Mesendoderm (in vitro differentiated cells): ENCODE measurements at regions not wholly inside any gene's neighbourhood (a gene's known extent, or its start where the extent isn't known, plus 50 kb on each side); places are given as distances from the start of the nearest gene placed in this dataset.

ENCODE experiments used
- DNase-seq: peaks from one replicate; pipeline ENCODE4 v3.0.0; 2013
- H2AK5ac ChIP-seq: 2 replicates; pipeline ENCODE4 v1.6.1; 2013; ENCODE audit warnings: low read length, inconsistent platforms
- H2BK120ac ChIP-seq: 2 replicates; pipeline ENCODE4 v1.6.1; 2013; ENCODE audit warnings: low read depth, mild to moderate bottlenecking, low read length, moderate library complexity, mixed read lengths
- H2BK15ac ChIP-seq: replicated peaks from 2 replicates; pipeline ENCODE4 v1.6.1; 2013; ENCODE audit warnings: low read depth, mild to moderate bottlenecking, moderate library complexity
- H2BK5ac ChIP-seq: 2 replicates; pipeline ENCODE4 v1.6.1; 2013; ENCODE audit warnings: low read length, inconsistent platforms
- H3K18ac ChIP-seq: 2 replicates; pipeline ENCODE4 v1.6.1; 2013; ENCODE audit warnings: mild to moderate bottlenecking, low read length, mixed read lengths
- H3K23ac ChIP-seq: one replicate; pipeline ENCODE4 v1.6.1; 2013; ENCODE audit warnings: low read length
- H3K27ac ChIP-seq: 2 replicates; pipeline ENCODE4 v1.5.1; 2013; ENCODE audit warnings: low read depth, mild to moderate bottlenecking, inconsistent platforms, low read length, moderate library complexity
- H3K27me3 ChIP-seq: 2 replicates; pipeline ENCODE4 v1.6.1; 2013; ENCODE audit warnings: low read length, control low read depth, mild to moderate bottlenecking, inconsistent platforms; ENCODE audit not compliant: insufficient read depth, poor library complexity
- H3K36me3 ChIP-seq: 2 replicates; pipeline ENCODE4 v1.6.1; 2013; ENCODE audit warnings: low read length, inconsistent platforms; ENCODE audit not compliant: control insufficient read depth, insufficient read depth
- H3K4ac ChIP-seq: one replicate; pipeline ENCODE4 v1.6.1; 2013; ENCODE audit warnings: low read depth, mild to moderate bottlenecking, low read length, moderate library complexity
- H3K4me1 ChIP-seq: 2 replicates; pipeline ENCODE4 v1.6.1; 2013; ENCODE audit warnings: low read depth, low read length, inconsistent platforms; ENCODE audit not compliant: control insufficient read depth
- H3K4me2 ChIP-seq: 2 replicates; pipeline ENCODE4 v1.6.1; 2013; ENCODE audit warnings: low read length
- H3K4me3 ChIP-seq: 2 replicates; pipeline ENCODE4 v1.5.1; 2013; ENCODE audit warnings: mild to moderate bottlenecking, low read length
- H3K56ac ChIP-seq: one replicate; pipeline ENCODE4 v1.6.1; 2013; ENCODE audit warnings: low read length
- H3K79me1 ChIP-seq: 2 replicates; pipeline ENCODE4 v1.6.1; 2013; ENCODE audit warnings: low read length, inconsistent platforms
- H3K79me2 ChIP-seq: 2 replicates; pipeline ENCODE4 v1.6.1; 2013; ENCODE audit warnings: mild to moderate bottlenecking, low read length; ENCODE audit not compliant: control insufficient read depth, insufficient read depth
- H3K9ac ChIP-seq: 2 replicates; pipeline ENCODE4 v1.6.1; 2013; ENCODE audit warnings: low read length, inconsistent platforms
- H4K5ac ChIP-seq: one replicate; pipeline ENCODE4 v1.6.1; 2013; ENCODE audit warnings: low read length
- H4K8ac ChIP-seq: one replicate; pipeline ENCODE4 v1.6.1; 2013; ENCODE audit warnings: low read depth, mild to moderate bottlenecking, control low read depth, low read length, moderate library complexity
- WGBS: extraction: QIAGEN DNeasy Blood & Tissue Kit; methylation state at CpG from one replicate; pipeline ENCODE4 v1.1.7; 2013; ENCODE audit warnings: low lambda C conversion rate, missing lambda C conversion rate; ENCODE audit not compliant: insufficient coverage; ENCODE audit errors: extremely low coverage; 5-methylcytosine and 5-hydroxymethylcytosine counted together

DNA sequence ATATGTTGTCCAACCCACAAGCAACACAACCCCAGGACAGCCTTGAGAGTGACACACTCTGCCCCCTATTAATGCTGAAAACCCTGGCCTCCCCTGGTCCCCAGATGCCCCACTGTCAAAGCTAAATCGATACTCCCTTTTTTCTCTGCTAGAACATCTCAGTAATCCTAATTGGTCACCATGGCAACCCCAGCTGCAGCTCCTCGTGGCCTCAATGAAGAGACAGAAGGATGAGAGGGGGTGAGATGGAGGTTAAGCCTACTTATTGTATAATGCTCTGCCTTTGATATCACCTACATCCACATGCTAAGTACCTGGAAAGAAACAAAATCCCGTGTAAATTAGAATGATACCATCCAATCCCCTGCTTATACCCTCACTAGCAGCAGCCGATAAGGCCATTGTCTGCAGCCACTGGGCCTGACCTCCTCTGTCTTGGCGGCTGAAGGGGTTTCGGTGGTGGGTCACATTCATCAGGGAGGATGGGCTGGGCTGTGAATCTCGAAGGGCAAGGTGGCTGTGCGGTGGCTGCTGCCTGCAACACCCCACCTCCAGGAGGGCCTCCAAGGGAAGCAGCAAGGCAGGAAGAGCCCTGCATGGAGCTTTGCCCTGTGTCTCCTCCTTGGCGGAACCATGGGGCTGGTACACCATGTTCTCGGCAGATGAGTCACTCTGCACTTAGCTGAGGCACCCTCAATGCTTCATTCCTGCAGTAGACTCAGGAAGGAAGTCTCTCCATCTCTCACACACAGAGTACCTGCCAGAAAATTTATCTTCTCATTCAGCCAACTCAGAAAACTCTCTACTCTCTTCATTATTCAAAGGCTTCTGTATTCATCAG lies 399.5 kb downstream of the BUD13 start:
- H3K56ac ChIP-seq, result no peak overlapping the region
- no peak for DNase-seq
- no peak overlapping the region for H4K5ac ChIP-seq
- H3K27me3 ChIP-seq, result no peaks in the 10 kb centered on the region
- H3K79me1 ChIP-seq, result no peaks in the 10 kb centered on the region
- no peak overlapping the region for H4K8ac ChIP-seq
- H3K23ac ChIP-seq, result no peak overlapping the region
- no peak overlapping the region for H2BK5ac ChIP-seq
- no peak overlapping the region for H2BK120ac ChIP-seq
- H2AK5ac ChIP-seq, result no peak overlapping the region
- H3K4me2 ChIP-seq, result no peak overlapping the region
- no peaks in the 10 kb centered on the region for H3K36me3 ChIP-seq
- H3K27ac ChIP-seq, result no peak overlapping the region
- H2BK15ac ChIP-seq, result no peak overlapping the region
- H3K9ac ChIP-seq, result no peak overlapping the region
- no peak overlapping the region for H3K4ac ChIP-seq
- H3K79me2 ChIP-seq, result no peaks in the 10 kb centered on the region
- H3K18ac ChIP-seq, result no peak overlapping the region
- H3K4me3 ChIP-seq, result no peak overlapping the region
- WGBS, result no CpG with 5 or more reads among the region's 10 CpGs
- no peaks in the 10 kb centered on the region for H3K4me1 ChIP-seq

DNA sequence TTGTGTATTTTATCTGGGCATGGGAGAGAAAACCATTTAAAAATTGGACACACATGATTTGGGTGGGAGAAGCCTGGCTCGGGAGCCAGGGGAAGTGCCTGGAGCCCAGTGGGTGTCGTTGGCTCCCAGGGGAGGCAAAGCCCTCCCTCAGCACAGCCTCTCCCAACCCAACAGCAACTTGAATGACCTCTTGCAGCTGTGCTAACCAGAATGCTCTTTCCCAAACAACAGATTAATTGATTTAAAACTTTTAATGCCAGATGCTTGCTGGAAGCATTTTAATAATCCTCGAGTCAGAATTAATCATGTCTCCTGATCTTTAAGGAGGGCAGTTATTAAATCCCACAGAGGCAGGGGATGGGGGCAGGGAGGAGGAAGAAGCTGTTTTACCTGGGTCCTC lies 401.6 kb downstream of the BUD13 start:
- H3K27me3 ChIP-seq, result no peaks in the 10 kb centered on the region
- no CpG with 5 or more reads among the region's 3 CpGs for WGBS

DNA sequence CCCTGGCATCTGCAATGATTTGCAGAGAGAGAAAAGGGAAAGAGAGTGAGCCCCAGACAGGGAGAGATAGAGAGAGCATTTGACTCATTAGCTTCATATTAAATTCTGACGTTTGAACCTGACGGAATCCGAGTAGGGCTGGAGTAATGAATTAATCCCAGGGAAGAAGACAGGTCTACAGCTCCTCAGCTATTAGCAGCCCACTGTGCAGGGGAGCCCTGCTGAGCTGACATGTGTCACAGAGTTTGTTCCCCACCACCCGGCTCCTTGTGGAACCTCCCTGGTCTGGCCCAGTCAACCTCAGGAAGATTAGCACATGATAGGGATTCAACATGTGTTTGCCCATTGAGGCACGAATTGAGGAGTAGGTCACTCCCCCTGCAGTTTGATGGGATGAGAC lies 404.0 kb downstream of the BUD13 start:
- Histone ChIP-seq H3K36me3 (no peaks in the 10 kb centered on the region), H3K18ac (no peak overlapping the region), H3K56ac (no peak overlapping the region), H3K4me3 (no peak overlapping the region), H3K23ac (no peak overlapping the region), H3K79me2 (no peaks in the 10 kb centered on the region), H2BK15ac (no peak overlapping the region), H3K4me1 (no peaks in the 10 kb centered on the region), H4K5ac (no peak overlapping the region), H3K27me3 (no peaks in the 10 kb centered on the region), H3K27ac (no peak overlapping the region), H2BK120ac (no peak overlapping the region), H3K4ac (no peak overlapping the region), H4K8ac (no peak overlapping the region), H2BK5ac (no peak overlapping the region), H2AK5ac (no peak overlapping the region), H3K79me1 (no peaks in the 10 kb centered on the region), H3K9ac (no peak overlapping the region), H3K4me2 (no peak overlapping the region)
- DNase-seq, result no peak
- WGBS, result no CpG with 5 or more reads among the region's 5 CpGs

More for the DNA sequence above, 401.6 kb downstream of the BUD13 start:
- Histone ChIP-seq H2BK15ac (no peak overlapping the region), H3K79me1 (no peaks in the 10 kb centered on the region), H3K4me1 (no peaks in the 10 kb centered on the region), H2BK120ac (no peak overlapping the region), H3K27ac (no peak overlapping the region), H3K4me3 (no peak overlapping the region), H3K4ac (no peak overlapping the region), H3K9ac (no peak overlapping the region), H3K56ac (no peak overlapping the region), H2AK5ac (no peak overlapping the region), H2BK5ac (no peak overlapping the region), H3K18ac (no peak overlapping the region), H3K79me2 (no peaks in the 10 kb centered on the region), H3K23ac (no peak overlapping the region), H3K4me2 (no peak overlapping the region), H4K5ac (no peak overlapping the region), H3K36me3 (no peaks in the 10 kb centered on the region), H4K8ac (no peak overlapping the region)
- no peak for DNase-seq

DNA sequence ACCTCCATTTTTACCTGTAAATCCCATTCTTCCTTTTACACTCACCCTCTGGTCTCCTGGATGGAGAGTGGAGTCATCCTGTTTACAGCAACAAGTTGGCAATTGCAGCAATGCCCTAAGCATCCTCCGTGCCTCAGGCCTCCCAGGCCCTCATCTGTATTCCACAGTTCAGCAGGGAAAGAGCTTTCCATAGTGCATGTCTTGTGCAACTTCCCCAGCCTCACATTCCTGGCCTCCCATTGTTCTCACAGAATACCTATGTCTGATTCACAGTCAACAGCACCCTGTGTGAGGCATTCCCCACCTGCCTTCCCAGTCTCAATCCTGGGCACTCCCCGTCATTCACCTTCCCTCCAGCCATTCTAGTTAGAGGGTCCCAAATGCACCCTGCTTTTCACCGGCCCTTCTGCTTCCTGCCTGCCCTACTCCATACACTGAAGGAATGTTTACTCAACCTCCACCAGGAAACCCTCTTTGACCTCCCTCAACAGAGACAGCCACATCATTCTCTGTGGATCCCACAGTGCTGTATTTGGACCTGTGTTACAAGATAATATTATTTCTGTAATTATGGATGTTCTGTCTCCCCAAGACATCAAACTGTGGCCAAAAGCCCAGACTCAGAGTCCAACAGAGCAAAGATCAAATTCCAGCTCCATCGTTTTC lies 405.7 kb downstream of the BUD13 start:
- H3K4me3 ChIP-seq, result no peak overlapping the region
- DNase-seq, result peak; percentile 96
- WGBS, result no CpG with 5 or more reads among the region's 4 CpGs

DNA sequence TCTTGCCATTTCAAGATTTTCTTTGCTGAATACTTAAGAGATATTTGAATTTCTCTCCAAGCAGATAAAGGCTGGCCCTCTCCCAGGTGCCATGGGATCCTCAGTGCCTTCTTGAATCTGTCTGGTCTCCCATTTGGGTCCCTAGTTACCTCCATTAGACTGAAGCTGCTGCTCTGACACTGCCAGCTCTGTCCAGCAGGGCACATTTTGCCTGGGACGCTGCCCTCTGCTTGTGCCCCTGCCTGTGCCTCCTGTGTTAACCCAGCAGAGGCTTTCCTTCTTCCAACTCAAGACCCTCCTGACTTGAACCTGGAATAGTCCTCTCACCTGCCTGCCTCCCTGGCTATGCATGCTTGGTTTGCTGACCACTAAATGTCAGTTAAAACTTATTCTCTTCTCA lies 406.3 kb downstream of the BUD13 start:
- no peak overlapping the region for H3K4me2 ChIP-seq
- H2BK120ac ChIP-seq, result no peak overlapping the region
- H3K4me1 ChIP-seq, result no peaks in the 10 kb centered on the region
- H3K79me2 ChIP-seq, result no peaks in the 10 kb centered on the region
- H3K79me1 ChIP-seq, result no peaks in the 10 kb centered on the region
- DNase-seq, result peak; percentile 25
- H3K9ac ChIP-seq, result no peak overlapping the region
- no CpG with 5 or more reads among the region's 1 CpG for WGBS
- H4K8ac ChIP-seq, result no peak overlapping the region
- no peak overlapping the region for H2BK15ac ChIP-seq
- peak overlapping the region; percentile 19 for H3K27ac ChIP-seq
- no peak overlapping the region for H3K4ac ChIP-seq
- H3K27me3 ChIP-seq, result no peaks in the 10 kb centered on the region
- peak overlapping the region; percentile 27 for H3K56ac ChIP-seq
- no peak overlapping the region for H2BK5ac ChIP-seq
- no peak overlapping the region for H3K18ac ChIP-seq
- no peak overlapping the region for H4K5ac ChIP-seq
- no peaks in the 10 kb centered on the region for H3K36me3 ChIP-seq
- H2AK5ac ChIP-seq, result no peak overlapping the region
- no peak overlapping the region for H3K4me3 ChIP-seq
- H3K23ac ChIP-seq, result no peak overlapping the region

More for the DNA sequence above, 405.7 kb downstream of the BUD13 start:
- Histone ChIP-seq H3K9ac (no peak overlapping the region), H2BK5ac (no peak overlapping the region), H3K4ac (no peak overlapping the region), H3K79me2 (no peaks in the 10 kb centered on the region), H2BK120ac (no peak overlapping the region), H4K8ac (no peak overlapping the region), H3K27me3 (no peaks in the 10 kb centered on the region), H4K5ac (no peak overlapping the region), H3K23ac (no peak overlapping the region), H3K4me2 (no peak overlapping the region), H3K4me1 (no peaks in the 10 kb centered on the region), H3K18ac (no peak overlapping the region), H3K56ac (no peak overlapping the region), H3K36me3 (no peaks in the 10 kb centered on the region), H3K27ac (peak overlapping the region; percentile 19), H2BK15ac (no peak overlapping the region), H2AK5ac (no peak overlapping the region), H3K79me1 (no peaks in the 10 kb centered on the region)
